ENCODE measurements at regions not wholly inside any gene's neighbourhood (a gene's known extent, or its start where the extent isn't known, plus 50 kb on each side); places are given as distances from the start of the nearest gene placed in this dataset.
A peak's percentile ranks its signal among the peaks of the same experiment; 100 is the strongest.

- Histone ChIP-seq H4K20me1 (ENCODE audit: low read depth, low read length) (no peaks in the 10 kb centered on the region), H3K9ac (ENCODE audit: low read length) (no peak overlapping the region), H3F3A (ENCODE audit: insufficient read depth) (no peaks in the 10 kb centered on the region), H3K4me3 (ENCODE audit: insufficient read depth, low read length, poor library complexity, severe bottlenecking) (no peak overlapping the region), H3K9me3 (ENCODE audit: insufficient read depth, low read length) (no peaks in the 10 kb centered on the region), H2AFZ (ENCODE audit: low read depth, low read length, severe bottlenecking) (no peak overlapping the region), H3K27ac (ENCODE audit: low read depth, low read length) (no peak overlapping the region), H3K79me2 (ENCODE audit: insufficient read depth, low read length) (no peaks in the 10 kb centered on the region), H3K36me3 (ENCODE audit: low read length) (no peaks in the 10 kb centered on the region), H3K9me2 (replicated peaks; ENCODE audit: insufficient read depth, low read length) (no peaks in the 10 kb centered on the region), H3K27me3 (ENCODE audit: low read length) (no peaks in the 10 kb centered on the region), H3K4me2 (ENCODE audit: low read depth, low read length, poor library complexity, severe bottlenecking) (no peak overlapping the region)
- TF ChIP-seq EZH2phosphoT487 (conservative IDR thresholded peaks at IDR 0.05; ENCODE audit: low read length) (no peak), CTCF (IDR thresholded peaks at IDR 0.05; ENCODE audit: insufficient read depth, low read length, poor library complexity, severe bottlenecking) (peak; percentile 64)
Measured at GRCh38 chr12:91355150-91356006, 172.8 kb upstream of the DCN start.

GRCh38 chr12:91353266-91353665 lies 170.6 kb upstream of the DCN start:
- no peaks in the 10 kb centered on the region for H3F3A ChIP-seq (ENCODE audit: insufficient read depth)
- H2AFZ ChIP-seq (ENCODE audit: low read depth, low read length, severe bottlenecking): no peak overlapping the region
- H3K4me2 ChIP-seq (ENCODE audit: low read depth, low read length, poor library complexity, severe bottlenecking): no peak overlapping the region
- H3K36me3 ChIP-seq (ENCODE audit: low read length): no peaks in the 10 kb centered on the region
- no peaks in the 10 kb centered on the region for H3K9me3 ChIP-seq (ENCODE audit: insufficient read depth, low read length)
- no peak overlapping the region for H3K4me3 ChIP-seq (ENCODE audit: insufficient read depth, low read length, poor library complexity, severe bottlenecking)
- no peaks in the 10 kb centered on the region for H4K20me1 ChIP-seq (ENCODE audit: low read depth, low read length)
- H3K27ac ChIP-seq (ENCODE audit: low read depth, low read length): no peak overlapping the region
- no peak overlapping the region for H3K9ac ChIP-seq (ENCODE audit: low read length)
- no peaks in the 10 kb centered on the region for H3K9me2 ChIP-seq (replicated peaks; ENCODE audit: insufficient read depth, low read length)
- TF ChIP-seq CTCF (IDR thresholded peaks at IDR 0.05; ENCODE audit: insufficient read depth, low read length, poor library complexity, severe bottlenecking) (no peak), EZH2phosphoT487 (conservative IDR thresholded peaks at IDR 0.05; ENCODE audit: low read length) (no peak)
- H3K27me3 ChIP-seq (ENCODE audit: low read length): no peaks in the 10 kb centered on the region
- no peaks in the 10 kb centered on the region for H3K79me2 ChIP-seq (ENCODE audit: insufficient read depth, low read length)

- no peaks in the 10 kb centered on the region for H4K20me1 ChIP-seq (ENCODE audit: low read depth, low read length)
- no peaks in the 10 kb centered on the region for H3F3A ChIP-seq (ENCODE audit: insufficient read depth)
- H3K27ac ChIP-seq (ENCODE audit: low read depth, low read length): no peak overlapping the region
- no peak overlapping the region for H3K4me2 ChIP-seq (ENCODE audit: low read depth, low read length, poor library complexity, severe bottlenecking)
- H2AFZ ChIP-seq (ENCODE audit: low read depth, low read length, severe bottlenecking): no peak overlapping the region
- no peaks in the 10 kb centered on the region for H3K9me3 ChIP-seq (ENCODE audit: insufficient read depth, low read length)
- H3K79me2 ChIP-seq (ENCODE audit: insufficient read depth, low read length): no peaks in the 10 kb centered on the region
- H3K27me3 ChIP-seq (ENCODE audit: low read length): no peaks in the 10 kb centered on the region
- TF ChIP-seq EZH2phosphoT487 (conservative IDR thresholded peaks at IDR 0.05; ENCODE audit: low read length) (no peak), CTCF (IDR thresholded peaks at IDR 0.05; ENCODE audit: insufficient read depth, low read length, poor library complexity, severe bottlenecking) (no peak)
- H3K4me3 ChIP-seq (ENCODE audit: insufficient read depth, low read length, poor library complexity, severe bottlenecking): no peak overlapping the region
- H3K36me3 ChIP-seq (ENCODE audit: low read length): no peaks in the 10 kb centered on the region
- H3K9me2 ChIP-seq (replicated peaks; ENCODE audit: insufficient read depth, low read length): no peaks in the 10 kb centered on the region
- no peak overlapping the region for H3K9ac ChIP-seq (ENCODE audit: low read length)
Measured at GRCh38 chr12:91349476-91349875, 166.9 kb upstream of the DCN start.

All from SU-DHL-6 (cell line).